Epidermal melanocyte (primary cell): ENCODE measurements at regions not wholly inside any gene's neighbourhood (a gene's known extent, or its start where the extent isn't known, plus 50 kb on each side); places are given as distances from the start of the nearest gene placed in this dataset.
"Not testable (repeated sequence)": the region's sequence is repeated elsewhere in the genome, so short reads cannot be mapped to it uniquely, and the experiment has no call there.

Experiments used
- DNase-seq: peaks from one replicate; pipeline ENCODE4 v3.0.0; 2011; ENCODE audit warnings: low spot score; ENCODE audit not compliant: insufficient read length

- no peak for DNase-seq
Observed at GRCh38 chr3:109784852-109785631, 447.7 kb upstream of the DPPA4 start.

- DNase-seq: no peak
Observed at GRCh38 chr3:109803274-109803673, 465.9 kb upstream of the DPPA4 start.

DNA sequence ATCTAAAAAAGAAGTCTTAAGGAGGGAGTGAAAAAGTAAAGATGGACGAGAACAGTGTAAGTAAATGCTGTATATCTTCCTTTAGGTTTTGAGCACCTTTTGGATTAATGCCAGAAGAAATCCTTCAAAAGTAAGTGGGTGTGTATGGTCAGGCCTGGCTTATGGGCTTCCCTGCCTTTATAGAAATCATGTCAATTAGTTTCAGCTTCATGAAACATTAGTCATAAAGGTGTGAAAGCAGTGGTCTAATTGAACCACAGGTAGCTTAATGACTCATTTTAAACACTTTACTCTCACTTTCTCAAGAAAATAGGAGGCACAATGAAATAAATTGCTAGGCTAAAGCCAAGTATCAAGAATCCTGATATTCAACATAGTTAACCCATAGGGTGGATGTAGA lies 467.4 kb upstream of the DPPA4 start:
- DNase-seq: no peak

DNA sequence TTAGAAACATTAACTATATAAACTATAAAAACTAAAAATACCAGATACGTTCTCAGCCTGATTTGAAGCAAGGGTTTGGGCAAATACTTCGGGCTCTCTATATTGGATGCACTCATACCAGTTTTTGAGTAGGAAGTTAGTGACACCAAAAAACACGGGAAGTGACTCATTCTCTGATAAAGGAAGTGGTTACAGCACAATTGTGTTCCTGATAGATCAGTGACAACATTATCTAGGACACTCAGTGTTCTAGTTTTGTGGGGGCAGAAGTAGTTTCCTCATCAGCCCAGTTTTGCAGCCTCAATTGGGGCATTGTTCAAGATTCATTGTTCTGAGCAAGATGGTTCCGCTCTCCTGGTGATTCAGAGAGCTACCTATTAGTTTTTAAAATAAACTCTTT lies 469.6 kb upstream of the DPPA4 start:
- DNase-seq: no peak

DNA sequence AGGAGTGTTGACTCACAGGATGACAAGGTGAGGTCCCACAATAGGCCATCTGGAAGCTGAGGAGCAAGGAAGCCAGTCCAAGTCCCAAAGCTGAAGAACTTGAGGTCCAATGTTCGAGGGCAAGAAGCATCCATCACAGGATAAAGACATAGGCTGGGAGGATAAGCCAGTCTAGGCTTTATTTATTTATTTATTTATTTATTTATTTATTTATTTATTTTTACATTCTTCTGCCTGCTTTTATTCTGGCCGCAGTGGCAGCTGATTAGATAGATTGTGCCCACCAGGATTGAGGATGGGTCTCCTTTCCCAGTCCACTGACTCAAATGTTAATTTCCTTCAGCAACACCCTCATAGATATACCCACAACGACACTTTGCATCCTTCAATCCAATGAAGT lies 472.2 kb upstream of the DPPA4 start:
- no peak for DNase-seq

GRCh38 chr3:109818081-109818480 lies 480.7 kb upstream of the DPPA4 start:
- DNase-seq: no peak

DNA sequence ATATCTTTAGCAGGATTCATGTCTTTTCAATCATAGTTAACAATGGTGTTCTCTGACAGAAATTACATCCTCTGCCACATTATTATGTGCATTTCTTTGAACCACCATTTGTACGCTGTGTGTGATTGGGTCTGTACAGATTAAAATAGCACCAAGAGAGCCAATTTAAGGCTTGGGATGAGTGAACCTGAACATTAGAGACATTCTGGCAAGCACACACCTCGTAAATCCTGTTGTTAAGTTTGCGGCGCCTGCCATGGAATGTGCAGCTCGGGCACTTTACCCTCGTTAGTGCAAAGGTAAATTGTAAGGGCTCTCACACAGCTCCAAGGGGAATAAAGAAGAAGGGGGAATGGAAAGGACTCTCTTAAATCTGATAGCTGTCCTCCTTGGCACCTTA lies 482.4 kb upstream of the DPPA4 start:
- no peak for DNase-seq

- DNase-seq: no peak
Observed at GRCh38 chr3:109825971-109826810, 488.8 kb upstream of the DPPA4 start.

DNA sequence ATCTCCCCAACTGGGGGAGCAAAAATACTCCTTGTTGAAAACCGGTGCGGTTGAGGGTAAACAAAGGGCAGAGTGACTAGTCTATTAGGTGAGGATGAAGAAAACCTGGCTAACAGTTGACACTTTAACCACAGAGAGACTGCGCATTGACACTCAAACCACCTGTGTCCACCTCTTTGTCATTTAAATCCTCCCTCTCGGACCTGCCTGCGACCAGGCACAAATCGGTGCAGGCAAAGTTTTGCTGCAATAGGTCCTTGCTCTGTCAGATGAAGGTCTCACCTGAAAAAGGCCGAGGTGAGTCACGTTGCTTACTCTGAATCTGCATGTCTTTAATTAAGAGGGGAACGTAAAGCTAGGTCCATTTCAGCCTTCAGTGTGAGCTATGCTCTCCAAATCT lies 494.1 kb upstream of the DPPA4 start:
- no peak for DNase-seq

- no peak for DNase-seq
Observed at GRCh38 chr3:109835958-109836357, 498.6 kb upstream of the DPPA4 start.

GRCh38 chr3:109851854-109852253 lies 514.5 kb upstream of the DPPA4 start:
- no peak for DNase-seq

GRCh38 chr3:109852283-109852682 lies 514.9 kb upstream of the DPPA4 start:
- no peak for DNase-seq

GRCh38 chr3:109853077-109853731 lies 515.9 kb upstream of the DPPA4 start:
- no peak for DNase-seq

DNA sequence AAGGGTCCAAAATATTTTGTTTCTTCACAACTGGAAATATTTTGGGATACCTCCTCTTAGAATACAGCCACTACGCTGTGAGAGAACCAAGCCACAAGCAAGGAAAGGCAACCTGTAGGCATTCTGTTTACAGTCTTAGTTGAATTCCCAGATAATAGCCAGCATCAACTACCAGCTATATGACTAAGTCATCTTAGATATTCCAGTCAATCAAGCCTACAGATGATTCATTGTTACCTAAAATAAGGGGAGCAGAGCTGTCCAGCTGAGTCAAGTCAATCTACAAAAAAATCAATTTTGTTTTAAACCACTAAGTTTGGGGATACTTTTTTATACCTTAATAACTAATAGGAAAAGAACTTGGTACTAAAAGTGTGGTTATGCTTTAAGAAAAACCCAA lies 526.4 kb upstream of the DPPA4 start:
- DNase-seq: no peak

GRCh38 chr3:109864452-109864851 lies 527.1 kb upstream of the DPPA4 start:
- DNase-seq: no peak

GRCh38 chr3:109869586-109869985 lies 532.2 kb upstream of the DPPA4 start:
- DNase-seq: no peak

DNA sequence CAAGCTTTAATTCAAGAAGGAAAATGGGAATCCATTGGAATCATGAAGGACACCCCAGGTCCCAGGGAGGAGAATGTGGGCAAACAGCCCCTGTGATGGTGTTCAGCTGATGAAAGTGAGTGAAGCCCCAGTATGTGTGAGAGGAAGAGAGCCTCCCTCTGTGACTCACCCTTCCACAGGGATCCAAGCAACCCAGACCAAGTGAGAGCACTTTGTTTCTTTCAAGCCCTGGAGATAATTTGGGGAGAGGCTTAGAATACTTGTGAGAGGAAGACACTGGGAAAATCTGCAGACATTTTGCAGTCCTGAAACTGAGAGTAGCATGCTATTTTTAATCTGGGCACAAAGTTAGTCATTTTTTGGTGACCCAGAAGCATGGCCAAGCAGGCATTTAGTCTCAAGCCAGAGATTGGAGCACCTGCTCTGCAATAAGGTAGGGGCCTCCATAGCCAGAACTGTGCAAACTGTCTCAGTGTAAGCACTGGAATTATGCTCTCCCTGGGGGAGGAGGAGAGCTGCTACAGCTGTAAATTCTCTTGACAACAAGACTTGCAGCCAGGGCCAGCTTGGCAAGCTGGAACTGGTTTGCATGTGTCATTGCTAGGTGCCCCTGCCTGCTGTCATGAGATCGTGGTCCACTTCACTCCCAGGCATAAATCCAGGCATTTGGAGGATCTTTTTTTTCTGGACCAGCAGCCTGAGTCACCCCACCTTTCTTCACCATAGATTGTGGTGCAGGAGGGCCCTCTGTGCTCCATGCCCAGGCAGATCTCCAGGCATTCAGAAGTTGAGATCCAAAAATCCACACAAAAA lies 537.8 kb upstream of the DPPA4 start:
- DNase-seq: no peak

DNA sequence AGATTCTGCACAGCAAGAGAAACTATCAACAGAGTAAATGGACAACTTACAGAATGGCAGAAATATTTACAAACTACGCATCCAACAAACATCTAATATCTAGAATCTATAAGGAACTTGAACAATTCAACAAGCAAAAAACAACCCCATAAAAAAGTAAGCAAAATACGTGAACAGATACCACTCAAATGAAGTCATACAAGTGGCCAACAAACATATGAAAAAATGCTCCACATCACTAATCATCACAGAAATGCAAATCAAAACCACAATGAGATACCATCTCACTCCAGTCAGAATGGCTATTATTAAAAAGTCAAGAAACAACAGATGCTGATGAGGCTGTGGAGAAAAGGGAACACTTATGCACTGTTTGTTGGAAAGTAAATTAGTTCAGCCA lies 540.3 kb upstream of the DPPA4 start:
- not testable (repeated sequence) for DNase-seq

DNA sequence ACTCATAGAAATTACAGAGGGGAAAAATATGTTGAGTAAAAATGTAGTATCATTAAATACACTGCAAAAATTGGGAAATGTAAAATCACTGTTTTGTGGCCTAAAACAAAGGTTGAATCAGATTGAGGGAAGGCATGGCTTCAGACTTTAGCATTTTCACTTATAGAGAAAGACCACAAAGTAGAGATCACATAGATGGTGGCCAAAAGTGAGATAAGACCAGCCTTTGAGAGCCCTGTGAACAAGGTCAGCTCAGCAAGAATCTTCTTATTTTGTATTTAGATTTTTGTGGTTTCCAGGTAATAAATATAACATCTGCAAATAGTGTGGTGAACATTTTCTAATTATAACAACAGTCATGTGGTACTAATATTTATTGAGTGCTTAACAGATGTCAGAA lies 544.8 kb upstream of the DPPA4 start:
- DNase-seq: no peak

DNA sequence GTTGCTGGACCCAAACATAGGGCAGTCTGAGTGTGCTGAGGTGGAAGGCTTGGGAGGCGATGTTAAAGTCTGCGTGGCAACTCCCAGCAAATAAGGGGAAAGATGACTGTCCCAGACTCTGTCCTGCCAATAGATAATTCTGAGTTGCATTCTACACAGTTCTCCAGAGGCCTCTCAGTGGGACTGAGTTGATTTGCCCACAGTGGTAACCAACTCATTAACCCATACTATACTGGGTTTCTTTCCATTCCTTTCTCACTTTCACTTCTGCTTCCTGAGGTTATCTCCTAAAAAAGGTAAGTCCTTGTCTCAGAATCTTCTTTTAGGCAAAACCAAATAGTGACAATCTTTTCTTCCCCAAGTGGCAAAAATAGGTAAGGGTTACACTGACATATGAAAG lies 549.9 kb upstream of the DPPA4 start:
- no peak for DNase-seq

DNA sequence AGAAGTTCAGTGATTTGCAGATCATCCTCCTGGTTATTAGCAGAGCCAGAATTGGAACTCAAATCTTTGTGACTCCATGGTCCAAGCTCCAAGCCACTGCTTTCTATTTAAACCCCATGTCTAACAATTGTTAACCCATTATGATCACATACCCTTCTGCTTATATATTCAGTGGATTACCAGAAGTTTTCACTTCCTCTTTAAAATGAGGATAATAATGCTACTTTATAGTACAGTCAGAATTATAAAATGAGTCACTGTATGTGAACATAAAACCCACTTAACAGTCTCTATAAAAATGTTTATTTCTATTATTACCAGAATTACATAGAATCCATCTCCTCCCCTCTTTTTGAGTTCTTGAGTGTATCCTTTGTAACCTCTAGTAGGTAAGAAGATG lies 550.7 kb upstream of the DPPA4 start:
- DNase-seq: no peak
